HG02763 (cell line): ENCODE measurements at regions not wholly inside any gene's neighbourhood (a gene's known extent, or its start where the extent isn't known, plus 50 kb on each side); places are given as distances from the start of the nearest gene placed in this dataset.

Experiments used
- ATAC-seq: cut with Tn5 transposase; IDR thresholded peaks from one replicate; pipeline ENCODE4 v1.9.1; 2021; ENCODE audit warnings: mild to moderate bottlenecking, moderate library complexity; ENCODE audit not compliant: unreplicated experiment

DNA sequence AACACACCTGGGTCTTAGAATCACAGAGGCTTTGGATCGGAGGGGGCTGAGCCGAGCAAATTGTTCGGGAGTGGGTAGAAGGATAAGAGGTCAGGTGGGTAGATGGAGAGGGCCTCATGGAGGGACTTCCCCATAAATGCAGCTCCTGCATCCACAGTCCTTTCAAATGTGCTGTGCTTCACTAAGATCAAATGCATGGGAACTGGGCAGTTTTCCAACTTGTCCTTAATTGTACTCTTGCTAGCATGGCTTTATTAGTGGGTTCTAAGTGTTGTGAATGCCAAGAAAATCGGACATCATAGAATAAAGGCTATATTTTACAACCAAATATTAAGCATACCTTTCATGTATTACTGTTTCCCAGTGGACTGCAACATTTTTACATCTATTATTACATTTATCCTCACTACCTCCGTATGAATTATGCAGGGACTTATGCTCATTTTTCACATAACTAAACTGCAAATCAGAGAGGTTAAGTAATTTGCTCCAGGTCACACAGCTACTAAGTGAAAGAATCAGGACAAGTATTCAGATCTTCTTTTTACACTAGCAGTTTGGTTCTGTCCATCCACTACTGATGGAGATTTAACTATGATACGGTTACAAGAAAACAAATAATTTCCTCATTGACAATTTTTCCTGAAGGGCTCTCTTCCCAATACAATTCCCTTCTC lies 174.5 kb upstream of the RUNX1 start:
- no peak for ATAC-seq

GRCh38 chr21:35222541-35222941 lies 173.4 kb upstream of the RUNX1 start:
- no peak for ATAC-seq

DNA sequence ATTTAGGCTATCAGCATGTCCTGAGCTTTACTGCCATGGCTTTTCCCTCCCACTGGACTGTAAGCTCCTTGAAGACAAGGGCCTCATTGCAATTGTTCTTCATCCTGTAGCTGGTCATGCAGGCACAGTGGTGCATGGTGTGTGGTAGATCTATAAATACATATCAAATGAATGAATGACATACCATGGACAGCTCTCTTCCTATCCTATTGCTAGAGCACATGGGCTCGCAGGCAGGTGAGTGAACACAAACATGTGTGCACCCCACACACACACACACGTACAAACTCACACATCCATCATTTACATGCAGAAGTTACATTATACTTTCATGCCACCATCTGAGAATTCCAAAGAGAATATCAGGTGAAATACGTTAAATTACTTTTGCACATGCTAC lies 172.9 kb upstream of the RUNX1 start:
- no peak for ATAC-seq

DNA sequence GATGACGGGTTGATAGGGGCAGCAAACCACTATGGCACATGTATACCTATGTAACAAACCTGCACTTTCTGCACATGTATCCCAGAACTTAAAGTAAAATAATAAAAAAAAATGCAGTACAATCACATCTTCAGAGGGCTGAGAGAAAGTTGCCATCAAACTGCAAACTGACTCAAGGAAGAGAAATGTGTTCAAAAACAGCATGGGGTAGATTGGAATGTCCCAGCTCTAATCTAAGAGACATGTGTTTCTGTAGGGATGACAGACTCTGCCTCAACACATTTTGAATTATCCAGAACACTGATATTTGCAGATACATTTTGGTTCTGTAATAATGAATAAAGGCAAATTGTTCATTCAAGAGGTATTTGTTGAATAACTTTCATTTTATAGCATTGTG lies 171.2 kb upstream of the RUNX1 start:
- ATAC-seq, result no peak

DNA sequence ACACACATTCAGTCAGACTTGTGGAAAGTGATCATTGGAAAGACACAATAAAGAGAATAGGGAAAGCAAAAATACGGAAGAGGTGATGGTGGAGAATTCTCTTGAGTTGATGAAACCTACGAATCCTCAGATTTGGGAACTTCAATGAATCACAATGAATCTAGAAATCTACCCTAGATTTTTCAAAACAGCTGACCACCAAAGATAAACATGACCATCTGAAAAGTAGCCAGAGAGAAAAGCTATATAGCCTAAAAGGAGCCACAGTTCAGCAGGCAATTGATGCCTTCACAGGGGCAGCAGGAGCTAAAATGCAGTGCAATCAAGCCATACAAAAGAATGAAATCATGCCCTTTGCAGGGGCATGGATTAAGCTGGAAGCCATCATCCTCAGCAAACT lies 170.6 kb upstream of the RUNX1 start:
- no peak for ATAC-seq

DNA sequence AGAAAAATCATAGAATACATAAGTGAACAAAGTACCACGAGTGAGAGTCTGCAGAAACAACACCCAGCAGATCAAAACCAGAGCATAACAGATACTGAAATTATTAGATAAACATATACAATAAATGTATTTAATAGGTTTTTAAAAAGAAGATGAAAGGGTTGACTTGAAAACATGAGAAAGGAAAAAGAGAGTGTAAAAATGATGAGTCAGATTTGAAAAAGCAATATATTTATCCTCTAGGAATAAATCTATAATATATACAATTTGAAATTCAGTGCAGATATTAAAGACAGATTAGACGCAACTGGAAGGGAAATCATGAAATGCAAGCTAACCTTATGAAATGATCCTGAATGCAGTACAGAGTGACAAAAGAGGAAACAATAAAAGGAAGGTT lies 170.2 kb upstream of the RUNX1 start:
- ATAC-seq, result no peak

GRCh38 chr21:35217504-35218060 lies 168.5 kb upstream of the RUNX1 start:
- ATAC-seq, result no peak

- ATAC-seq, result no peak
Measured at GRCh38 chr21:35216996-35217395, 167.9 kb upstream of the RUNX1 start.

DNA sequence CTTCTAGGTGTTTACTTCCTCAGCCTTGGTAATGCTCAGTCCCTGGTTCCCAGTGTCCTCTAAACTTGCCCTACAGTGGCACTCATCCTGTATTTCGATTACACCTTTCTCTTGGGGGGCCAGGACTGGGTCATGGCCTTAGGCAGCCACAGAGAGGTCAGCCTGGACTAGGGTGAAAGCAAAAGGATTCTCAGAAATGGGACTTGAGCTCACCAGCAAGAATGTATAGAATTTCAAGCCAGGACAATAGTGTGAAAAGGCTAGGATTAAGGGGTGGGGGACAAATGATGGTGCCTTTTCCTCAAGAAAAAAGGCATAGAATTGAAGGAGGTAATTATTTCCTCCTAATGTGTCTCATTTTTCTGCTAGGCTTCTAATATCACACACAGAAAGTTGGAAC lies 166.8 kb upstream of the RUNX1 start:
- no peak for ATAC-seq

DNA sequence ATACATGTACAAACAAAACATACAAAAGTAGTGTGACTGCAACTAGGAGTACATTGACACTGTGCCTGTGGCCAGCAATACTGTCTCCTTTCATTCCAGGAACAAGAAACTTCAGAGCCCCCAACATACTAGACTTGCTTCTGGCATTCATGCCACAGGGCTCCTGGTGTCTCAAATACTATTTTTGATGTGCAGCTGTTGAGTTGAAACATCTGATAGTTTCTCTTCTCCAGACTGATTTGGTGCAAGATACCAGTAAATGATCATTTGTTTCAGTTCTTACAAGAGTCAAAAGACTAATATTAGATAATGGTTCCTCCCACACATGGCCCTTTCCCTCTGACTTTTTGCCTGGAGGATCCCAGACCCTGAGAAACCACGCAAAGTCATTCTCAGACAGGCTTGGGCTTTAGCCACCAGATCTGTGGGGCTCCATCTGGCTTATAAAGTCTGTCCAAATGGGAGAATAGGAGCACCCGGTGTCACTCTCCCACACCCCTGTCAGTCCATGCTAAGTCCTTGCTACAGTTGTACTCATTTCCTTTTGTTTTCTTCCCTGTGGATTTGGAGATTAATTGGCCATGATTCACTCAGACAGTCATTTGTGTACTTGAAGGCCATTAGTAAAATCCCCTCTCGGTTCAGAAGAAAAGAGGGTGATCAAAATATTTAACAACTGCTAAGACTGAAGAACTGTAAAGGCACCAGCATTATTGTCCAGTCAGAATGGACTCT lies 163.5 kb upstream of the RUNX1 start:
- no peak for ATAC-seq

- ATAC-seq, result no peak
Measured at GRCh38 chr21:35211782-35212181, 162.7 kb upstream of the RUNX1 start.

DNA sequence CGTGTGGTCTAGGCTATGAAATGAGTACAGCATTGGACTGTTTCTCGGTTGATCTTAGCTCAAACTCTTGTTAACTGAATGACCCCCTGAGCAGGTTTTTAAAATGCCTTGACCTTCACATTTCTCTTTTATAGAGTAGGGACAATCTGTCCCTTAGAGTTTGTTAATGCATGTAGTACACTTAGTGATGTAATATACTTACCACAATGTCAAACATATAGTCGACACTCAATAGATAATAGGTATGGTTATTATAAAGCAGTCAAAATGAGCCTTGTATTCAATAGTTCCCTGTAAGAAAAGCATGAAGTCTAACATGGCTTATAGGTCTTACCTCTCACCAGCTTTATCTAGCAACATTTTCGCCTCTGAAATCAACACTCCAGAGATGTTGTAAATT lies 161.0 kb upstream of the RUNX1 start:
- ATAC-seq, result no peak

GRCh38 chr21:35208810-35209517 lies 159.9 kb upstream of the RUNX1 start:
- ATAC-seq, result no peak

- ATAC-seq, result no peak
Measured at GRCh38 chr21:35208104-35208503, 159.0 kb upstream of the RUNX1 start.

- no peak for ATAC-seq
Measured at GRCh38 chr21:35207322-35207721, 158.2 kb upstream of the RUNX1 start.

DNA sequence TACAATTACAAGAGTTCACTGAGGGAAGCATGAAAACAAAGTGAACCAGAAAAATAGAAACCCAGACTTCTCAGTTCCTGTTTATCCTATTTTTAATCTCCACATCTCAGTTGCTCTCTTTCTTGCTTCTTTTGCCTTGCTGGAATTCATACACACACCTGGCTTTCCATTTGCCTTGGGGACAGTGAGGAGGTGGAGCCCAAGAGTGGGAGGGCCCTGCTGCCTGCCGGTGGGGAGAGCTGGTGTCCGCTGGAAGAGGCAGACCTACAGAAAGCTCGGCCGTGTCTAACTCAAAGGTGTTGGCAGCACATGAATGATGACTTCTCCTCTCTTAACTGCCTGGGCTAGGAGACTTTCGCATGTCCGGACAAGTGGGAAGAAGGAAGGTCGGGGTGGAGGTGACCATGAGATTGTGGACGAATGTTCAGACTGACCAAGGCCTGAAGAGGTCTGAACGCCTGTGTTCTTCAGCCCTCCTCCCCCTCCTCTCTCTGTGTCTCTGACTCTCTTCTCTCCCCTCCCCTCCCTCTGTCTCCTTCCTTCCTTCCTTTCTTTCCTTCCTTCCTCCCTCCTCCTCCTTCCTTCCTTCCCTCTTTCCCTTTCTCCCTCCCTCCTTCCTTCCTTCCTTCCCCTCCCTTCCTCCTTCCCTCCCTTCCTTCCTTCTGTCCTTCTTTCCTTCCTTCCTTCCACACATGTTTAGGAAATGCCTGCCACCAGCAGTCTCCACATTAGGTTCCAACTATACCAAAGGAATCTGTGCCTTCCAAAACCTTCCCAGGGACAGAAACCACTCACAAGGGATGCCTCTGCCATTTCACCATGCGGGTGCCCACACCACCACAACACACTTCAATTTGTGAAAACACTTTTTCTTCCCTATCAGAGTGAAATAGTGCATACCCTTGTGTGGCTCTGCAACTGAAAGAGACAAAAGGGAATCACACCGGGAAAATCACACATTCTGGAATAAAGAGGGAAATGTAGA lies 157.3 kb upstream of the RUNX1 start:
- ATAC-seq, result no peak

GRCh38 chr21:35204850-35205541 lies 155.9 kb upstream of the RUNX1 start:
- ATAC-seq, result no peak

GRCh38 chr21:35204125-35204524 lies 155.0 kb upstream of the RUNX1 start:
- ATAC-seq, result no peak

GRCh38 chr21:35203093-35203977 lies 154.2 kb upstream of the RUNX1 start:
- no peak for ATAC-seq
